IPS-NIHi7 (cell line): ENCODE measurements at regions not wholly inside any gene's neighbourhood (a gene's known extent, or its start where the extent isn't known, plus 50 kb on each side); places are given as distances from the start of the nearest gene placed in this dataset.

Experiments
- DNase-seq: peaks from one replicate; pipeline ENCODE4 v3.0.0; 2012; ENCODE audit warnings: mixed read lengths; ENCODE audit errors: extremely low spot score

GRCh38 chr17:74045608-74046280 lies 157.7 kb upstream of the RPL38 start:
- DNase-seq = peak; percentile 56

GRCh38 chr17:74049167-74049966 lies 154.1 kb upstream of the RPL38 start:
- DNase-seq = no peak

GRCh38 chr17:74049967-74050458 lies 153.5 kb upstream of the RPL38 start:
- no peak for DNase-seq

GRCh38 chr17:74051348-74051747 lies 152.1 kb upstream of the RPL38 start:
- DNase-seq = no peak

- peak; percentile 47 for DNase-seq
Observed at GRCh38 chr17:74052993-74053711, 150.3 kb upstream of the RPL38 start.

GRCh38 chr17:74053712-74054078 lies 149.8 kb upstream of the RPL38 start:
- DNase-seq = no peak

GRCh38 chr17:74054249-74054648 lies 149.2 kb upstream of the RPL38 start:
- no peak for DNase-seq

GRCh38 chr17:74055508-74056160 lies 147.8 kb upstream of the RPL38 start:
- no peak for DNase-seq

- no peak for DNase-seq
Observed at GRCh38 chr17:74059479-74060240, 143.8 kb upstream of the RPL38 start.

- no peak for DNase-seq
Observed at GRCh38 chr17:74061758-74062157, 141.7 kb upstream of the RPL38 start.

- DNase-seq = no peak
Observed at GRCh38 chr17:74062234-74062633, 141.2 kb upstream of the RPL38 start.

GRCh38 chr17:74063439-74063838 lies 140.0 kb upstream of the RPL38 start:
- no peak for DNase-seq

GRCh38 chr17:74070374-74070773 lies 133.1 kb upstream of the RPL38 start:
- DNase-seq = no peak

- DNase-seq = no peak
Observed at GRCh38 chr17:74070998-74071679, 132.3 kb upstream of the RPL38 start.

GRCh38 chr17:74072340-74072739 lies 131.1 kb upstream of the RPL38 start:
- no peak for DNase-seq

- DNase-seq = no peak
Observed at GRCh38 chr17:74076446-74076845, 127.0 kb upstream of the RPL38 start.

GRCh38 chr17:74077231-74077630 lies 126.2 kb upstream of the RPL38 start:
- no peak for DNase-seq

- no peak for DNase-seq
Observed at GRCh38 chr17:74078363-74078941, 125.0 kb upstream of the RPL38 start.

GRCh38 chr17:74079537-74080300 lies 123.8 kb upstream of the RPL38 start:
- no peak for DNase-seq
